Liver (tissue), 3 donors: ENCODE measurements at regions not wholly inside any gene's neighbourhood (a gene's known extent, or its start where the extent isn't known, plus 50 kb on each side); places are given as distances from the start of the nearest gene placed in this dataset.

Experiments
- ATF3 ChIP-seq: IDR thresholded peaks from 2 replicates; pipeline ENCODE4 v1.6.1; 2016; ENCODE audit warnings: antibody characterized with exemption
- CTCF ChIP-seq: fragments of 150-350 bp; IDR thresholded peaks from 2 replicates; pipeline ENCODE4 v1.5.1; 2017; ENCODE audit warnings: improper control_type of control experiment, low read depth, low read length; ENCODE audit not compliant: missing input control
- EGR1 ChIP-seq, 2 donors: IDR thresholded peaks; 2 replicates each; pipeline ENCODE4 v1.6.1; 2016 to 2018; ENCODE audit warnings: antibody characterized with exemption in 2 of 2, low read depth in 2 of 2
- HNF4G ChIP-seq: IDR thresholded peaks from 2 replicates; pipeline ENCODE4 v1.6.1; 2016; ENCODE audit warnings: antibody characterized with exemption
- JUND ChIP-seq, 2 donors: IDR thresholded peaks; 2 replicates each; pipeline ENCODE4 v1.6.1; 2016; ENCODE audit warnings: antibody characterized with exemption in 2 of 2
- MAX ChIP-seq: IDR thresholded peaks from 2 replicates; pipeline ENCODE4 v1.6.1; 2016; ENCODE audit warnings: antibody characterized with exemption
- RAD21 ChIP-seq, 2 donors: IDR thresholded peaks; 2 replicates each; pipeline ENCODE4 v1.6.1; 2016; ENCODE audit warnings: antibody characterized with exemption in 2 of 2, mild to moderate bottlenecking in 2 of 2
- REST ChIP-seq: IDR thresholded peaks from 2 replicates; pipeline ENCODE4 v1.6.1; 2016; ENCODE audit warnings: antibody characterized with exemption, mild to moderate bottlenecking
- TAF1 ChIP-seq: conservative IDR thresholded peaks from 2 replicates; pipeline ENCODE4 v1.6.1; 2016; ENCODE audit warnings: antibody characterized with exemption, mild to moderate bottlenecking
- ZBTB33 ChIP-seq: IDR thresholded peaks from 2 replicates; pipeline ENCODE4 v1.6.1; 2016; ENCODE audit warnings: antibody characterized with exemption
- donor health status: healthy.
- donor health status: healthy.

GRCh38 chr5:93904917-93905316 lies 163.5 kb upstream of the POU5F2 start:
- TF ChIP-seq RAD21 (IDR thresholded peaks at IDR 0.05) (no peak), EGR1 (IDR thresholded peaks at IDR 0.05; ENCODE audit: low read depth in 2 of 2) (no peak), CTCF (no peak), TAF1 (no peak), ZBTB33 (no peak), ATF3 (no peak), MAX (no peak), JUND (IDR thresholded peaks at IDR 0.05) (no peak), REST (no peak), HNF4G (no peak)
